GM20000 (cell line): ENCODE measurements at regions not wholly inside any gene's neighbourhood (a gene's known extent, or its start where the extent isn't known, plus 50 kb on each side); places are given as distances from the start of the nearest gene placed in this dataset.

Experiments used
- DNase-seq: peaks from one replicate; pipeline ENCODE4 v3.0.0; 2012; ENCODE audit warnings: low spot score
- TF ChIP-seq, protein P1 (sequence below): IDR thresholded peaks from 2 replicates; pipeline ENCODE4 v1.5.1; 2012; ENCODE audit warnings: mild to moderate bottlenecking, control low read depth; ENCODE audit errors: extremely low read depth, missing control alignments

DNA sequence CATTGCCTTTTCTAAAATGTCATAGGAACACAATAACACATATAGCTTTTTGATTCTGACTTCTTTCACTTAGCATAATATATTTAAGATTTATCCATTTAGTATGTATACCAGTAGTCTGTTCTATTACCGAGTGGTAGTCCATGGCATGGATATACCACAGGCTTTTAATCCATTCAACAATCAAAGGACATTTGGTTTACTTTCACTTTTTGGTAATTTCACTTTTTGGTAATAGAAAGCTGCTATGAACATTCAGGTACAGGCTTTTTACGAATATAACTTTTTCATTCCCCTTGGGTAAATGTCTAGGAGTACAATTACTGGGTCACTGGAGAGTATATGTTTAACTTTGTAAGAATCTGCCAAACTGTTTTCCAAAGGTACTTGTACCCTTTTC, 100.7 kb upstream of the PRICKLE1 start:
- TF ChIP-seq, protein P1, sequence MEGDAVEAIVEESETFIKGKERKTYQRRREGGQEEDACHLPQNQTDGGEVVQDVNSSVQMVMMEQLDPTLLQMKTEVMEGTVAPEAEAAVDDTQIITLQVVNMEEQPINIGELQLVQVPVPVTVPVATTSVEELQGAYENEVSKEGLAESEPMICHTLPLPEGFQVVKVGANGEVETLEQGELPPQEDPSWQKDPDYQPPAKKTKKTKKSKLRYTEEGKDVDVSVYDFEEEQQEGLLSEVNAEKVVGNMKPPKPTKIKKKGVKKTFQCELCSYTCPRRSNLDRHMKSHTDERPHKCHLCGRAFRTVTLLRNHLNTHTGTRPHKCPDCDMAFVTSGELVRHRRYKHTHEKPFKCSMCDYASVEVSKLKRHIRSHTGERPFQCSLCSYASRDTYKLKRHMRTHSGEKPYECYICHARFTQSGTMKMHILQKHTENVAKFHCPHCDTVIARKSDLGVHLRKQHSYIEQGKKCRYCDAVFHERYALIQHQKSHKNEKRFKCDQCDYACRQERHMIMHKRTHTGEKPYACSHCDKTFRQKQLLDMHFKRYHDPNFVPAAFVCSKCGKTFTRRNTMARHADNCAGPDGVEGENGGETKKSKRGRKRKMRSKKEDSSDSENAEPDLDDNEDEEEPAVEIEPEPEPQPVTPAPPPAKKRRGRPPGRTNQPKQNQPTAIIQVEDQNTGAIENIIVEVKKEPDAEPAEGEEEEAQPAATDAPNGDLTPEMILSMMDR: no peak
- no peak for DNase-seq

DNA sequence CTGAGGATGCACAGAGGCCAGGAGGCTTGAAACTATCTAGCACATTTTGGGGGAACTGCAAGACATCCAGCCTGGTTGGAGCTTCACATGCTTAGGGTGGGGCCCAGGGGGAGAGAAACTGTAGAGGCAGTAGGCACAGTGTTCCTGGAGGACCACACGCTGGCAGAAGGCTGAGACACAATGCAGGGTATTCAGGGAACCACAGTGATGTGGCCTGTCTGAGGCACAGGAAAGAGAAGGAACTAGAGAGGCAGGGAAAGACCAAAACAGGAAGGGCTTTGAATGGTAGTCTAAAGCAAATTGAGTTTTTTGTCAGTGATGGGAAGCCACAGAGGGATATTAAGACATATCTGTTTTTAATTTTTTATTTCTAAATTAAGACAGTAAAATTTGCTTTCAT, 100.2 kb upstream of the PRICKLE1 start:
- TF ChIP-seq, protein P1: no peak
- no peak for DNase-seq

DNA sequence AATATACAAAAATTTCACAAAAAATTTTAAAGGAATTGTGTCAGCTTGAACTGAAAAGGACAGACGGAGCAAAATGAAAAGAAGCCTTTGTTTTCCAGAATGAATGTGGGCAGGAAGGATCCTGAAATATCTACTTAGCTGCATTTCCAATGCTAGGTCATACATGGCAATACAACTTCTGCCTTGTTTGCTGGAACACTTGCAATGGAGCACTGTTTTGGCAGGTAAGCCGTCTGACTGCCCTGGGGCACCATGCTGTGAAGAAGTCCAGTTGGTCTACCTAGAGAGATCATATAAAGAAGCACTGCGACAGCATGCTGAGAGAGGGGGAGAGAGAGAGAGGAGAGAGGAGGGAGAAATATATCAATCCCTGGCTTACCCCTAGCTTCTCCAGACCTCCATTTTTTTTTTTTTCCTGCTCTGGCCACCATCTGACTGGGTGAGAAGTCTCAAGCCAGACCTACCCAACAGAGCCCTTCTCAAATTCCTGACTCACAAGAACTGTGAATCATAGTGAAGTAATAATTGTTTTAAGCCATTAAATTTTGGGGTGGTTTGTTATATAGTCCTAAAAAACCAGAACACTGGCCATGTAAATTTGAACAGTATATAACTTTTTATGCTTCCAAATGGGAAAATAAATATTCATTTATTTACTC, 97.1 kb upstream of the PRICKLE1 start:
- TF ChIP-seq, protein P1: no peak
- no peak for DNase-seq

DNA sequence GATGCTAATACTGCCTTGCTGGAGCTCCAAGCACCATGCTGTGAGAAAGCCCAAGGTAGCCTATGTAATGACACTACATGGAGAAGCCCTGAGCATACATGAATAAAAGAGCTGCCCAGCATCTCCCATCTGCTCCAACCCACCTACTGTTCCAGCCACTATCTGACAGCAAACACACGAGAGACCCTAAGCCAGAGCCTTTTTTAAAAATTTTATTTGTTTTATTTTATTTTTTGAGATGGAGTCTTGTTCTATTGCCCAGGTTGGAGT, 95.2 kb upstream of the PRICKLE1 start:
- DNase-seq: no peak
- TF ChIP-seq, protein P1: no peak

DNA sequence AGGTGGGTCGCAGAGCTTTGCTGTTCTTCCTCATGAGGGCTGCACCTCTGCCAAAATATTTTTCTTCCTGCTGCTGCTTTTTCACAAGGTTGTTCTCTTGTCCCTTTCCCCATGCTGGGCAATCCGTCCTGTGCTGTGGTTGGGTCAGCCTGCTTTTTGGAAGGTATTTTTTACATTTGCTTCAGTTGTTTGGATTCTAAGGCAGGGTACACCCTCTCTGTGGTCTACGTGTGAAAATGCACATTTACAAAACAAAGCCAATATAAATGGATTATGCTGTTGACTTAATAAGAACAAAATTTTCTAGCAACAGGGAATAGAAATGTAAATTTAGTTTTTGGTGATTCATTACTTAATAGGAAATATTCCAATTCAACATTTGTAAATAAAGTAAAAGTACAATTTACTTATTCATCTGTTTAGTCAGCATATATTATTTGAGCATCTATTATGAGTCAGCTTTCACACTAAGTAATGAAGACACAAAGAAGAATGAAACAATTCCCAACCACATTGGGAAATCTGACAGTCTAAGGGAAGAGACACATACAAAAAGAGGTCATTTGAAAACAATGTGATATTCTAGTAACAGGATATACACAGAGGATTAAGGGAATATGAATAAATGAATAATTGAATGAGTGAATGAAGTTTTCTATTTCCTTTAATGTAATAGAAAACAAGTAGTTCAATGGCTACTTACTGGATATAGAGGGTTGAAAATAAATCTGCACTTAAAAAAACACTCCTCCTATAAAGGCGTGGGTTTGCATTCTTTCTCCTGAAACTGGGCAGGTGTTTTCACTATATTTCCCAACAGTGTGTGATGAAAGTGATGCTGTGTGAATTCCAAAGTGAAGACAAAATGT, 94.6 kb upstream of the PRICKLE1 start:
- no peak for DNase-seq
- TF ChIP-seq, protein P1: no peak

DNA sequence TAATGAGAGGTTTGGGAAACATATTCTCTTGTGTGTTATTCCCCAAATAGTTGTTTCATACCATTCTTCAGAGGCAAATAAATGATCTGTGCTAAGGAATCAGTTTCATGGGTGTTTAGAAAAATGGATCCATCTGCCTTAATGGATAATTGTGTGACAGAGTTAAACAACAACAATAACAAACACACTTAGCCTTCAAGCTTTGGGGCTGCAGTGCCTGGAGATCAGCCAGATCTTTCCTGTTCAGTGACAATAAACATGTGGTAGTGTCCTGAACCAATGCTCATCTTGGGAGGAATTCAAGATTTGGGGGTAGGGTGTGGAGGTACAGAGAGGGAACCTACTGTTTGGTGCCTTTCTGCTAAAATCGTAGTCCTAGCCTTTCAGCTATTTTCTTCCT, 93.7 kb upstream of the PRICKLE1 start:
- DNase-seq: no peak
- TF ChIP-seq, protein P1: no peak

DNA sequence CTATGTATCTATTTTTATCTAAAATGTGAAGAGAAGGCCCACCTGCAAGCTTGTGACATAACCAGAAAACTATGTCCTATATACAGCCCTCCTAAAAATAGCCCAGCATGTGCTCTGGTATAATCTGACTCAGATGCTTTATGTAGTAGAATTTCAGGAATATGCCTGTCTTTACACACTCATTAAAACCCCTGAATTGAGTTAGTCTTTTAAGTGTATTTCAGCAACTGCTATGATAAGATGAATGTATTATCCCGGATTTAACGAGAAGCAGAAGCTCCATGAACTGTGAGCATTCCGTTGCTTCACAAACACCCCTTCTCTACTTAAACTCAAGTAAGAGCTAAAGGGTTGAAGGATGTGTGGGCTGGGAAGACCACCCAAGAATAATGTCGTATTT, 89.9 kb upstream of the PRICKLE1 start:
- no peak for DNase-seq
- TF ChIP-seq, protein P1: no peak
